Uterus (tissue), 2 donors: ENCODE measurements at regions not wholly inside any gene's neighbourhood (a gene's known extent, or its start where the extent isn't known, plus 50 kb on each side); places are given as distances from the start of the nearest gene placed in this dataset.

Experiments used
- CTCF ChIP-seq, 4 experiments: fragments of 200-600 bp in 2 of 4; fragments of 450-650 bp in 2 of 4; sonication (generic) in 2 of 4; IDR thresholded peaks; one replicate each; pipeline ENCODE4 v1.5.1; 2016 to 2019; ENCODE audit warnings: antibody characterized with exemption in 4 of 4, mild to moderate bottlenecking in 2 of 4, moderate library complexity in 1 of 4
- POLR2A ChIP-seq, 2 donors: fragments of 450-650 bp; IDR thresholded peaks; one replicate each; pipeline ENCODE4 v1.6.1; 2016; ENCODE audit warnings: antibody characterized with exemption in 2 of 2, mild to moderate bottlenecking in 1 of 2, moderate library complexity in 1 of 2

DNA sequence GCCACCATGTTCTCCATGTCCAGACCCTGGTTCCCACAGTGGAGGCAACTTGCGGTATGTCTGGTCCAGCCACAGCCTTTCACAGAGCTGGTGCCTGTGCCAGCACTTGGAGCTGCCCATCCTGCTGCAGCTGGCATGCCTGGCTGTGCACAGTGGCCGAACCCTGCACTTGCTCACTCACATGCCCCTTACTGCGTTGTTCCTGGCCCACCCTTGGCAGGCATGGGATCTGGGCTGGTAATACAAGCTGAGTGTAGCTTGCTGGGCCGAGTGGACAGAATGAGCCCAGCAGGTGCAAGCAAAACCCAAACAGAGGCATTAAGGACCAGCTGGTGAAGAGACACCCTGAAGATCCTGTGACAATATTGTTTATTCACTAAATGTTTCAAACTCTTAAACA is 583.9 kb upstream of the SLITRK6 start:
- TF ChIP-seq CTCF (IDR thresholded peaks at IDR 0.05): no peak
- TF ChIP-seq POLR2A (IDR thresholded peaks at IDR 0.05): no peak
